NCI-H187 (cell line): ENCODE measurements at regions not wholly inside any gene's neighbourhood (a gene's known extent, or its start where the extent isn't known, plus 50 kb on each side); places are given as distances from the start of the nearest gene placed in this dataset.

Experiments used
- DNase-seq, 2 experiments: peaks; one replicate each; lab custom pipeline; 2025; lab: John Stamatoyannopoulos, UW

DNA sequence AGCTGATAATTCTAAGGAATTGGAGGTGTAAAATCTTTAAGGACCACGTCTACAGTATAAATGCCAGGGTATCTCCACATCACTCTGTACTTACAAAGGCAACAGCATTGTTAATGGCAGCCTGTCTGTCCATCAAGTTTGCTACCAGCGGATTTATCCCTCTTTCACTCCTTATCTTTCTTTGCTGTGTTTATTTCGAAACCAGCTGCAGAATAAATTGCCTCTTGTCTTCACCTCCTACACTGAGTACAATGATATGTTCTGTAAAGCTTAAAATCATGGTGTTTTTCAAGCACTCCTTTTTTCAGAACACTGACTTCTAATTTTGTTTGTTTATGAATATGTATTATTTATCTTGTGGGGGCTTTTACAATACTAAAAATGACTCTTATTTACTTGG, 1088.1 kb downstream of the NR2F1-AS1 start:
- no peak for DNase-seq

DNA sequence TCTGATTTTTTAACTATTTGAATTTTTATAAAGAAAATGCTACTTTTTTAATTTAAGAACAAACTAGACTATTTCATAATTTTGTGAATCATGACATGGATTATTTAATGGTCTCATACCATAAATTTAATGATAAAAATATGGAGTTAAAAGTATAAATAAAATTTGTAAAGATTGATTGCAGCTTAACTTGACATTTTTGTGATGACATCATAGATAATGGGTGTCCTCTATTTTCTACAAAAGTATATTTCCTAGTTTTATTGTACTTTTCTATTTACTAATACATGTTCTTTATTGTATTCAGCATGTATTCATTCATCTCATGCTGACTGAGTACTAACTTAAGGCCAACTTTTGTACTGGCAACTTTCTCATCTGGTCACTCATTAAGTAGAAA, 1096.5 kb downstream of the NR2F1-AS1 start:
- no peak for DNase-seq

DNA sequence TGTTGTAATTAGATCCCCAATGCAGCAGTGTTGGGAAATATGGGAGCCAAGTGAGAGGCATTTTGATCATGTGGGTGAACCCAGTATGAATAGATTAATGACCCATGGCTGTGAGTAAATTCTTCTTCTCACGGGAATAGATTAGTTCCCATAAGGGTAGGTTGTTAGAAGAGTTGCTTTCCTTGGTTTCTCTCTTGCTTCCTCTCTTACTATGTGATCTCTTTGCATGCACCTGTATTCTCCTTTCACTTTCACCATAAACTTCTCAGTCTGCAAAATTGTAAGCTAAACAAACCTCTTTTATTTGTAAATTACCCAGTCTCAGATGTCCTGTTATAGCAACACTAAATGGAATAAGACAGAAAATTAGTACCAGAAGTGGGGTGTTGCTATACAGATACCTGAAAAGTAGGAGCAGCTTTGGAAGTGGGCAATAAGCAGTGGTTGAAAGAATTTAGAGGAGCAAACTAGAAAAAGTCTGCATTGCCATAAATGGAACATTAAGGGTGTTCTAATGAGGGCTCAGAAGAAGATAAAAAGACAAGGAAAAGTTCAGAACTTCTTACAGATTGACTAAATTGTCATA, 1090.0 kb upstream of the ARRDC3 start:
- DNase-seq, result no peak

DNA sequence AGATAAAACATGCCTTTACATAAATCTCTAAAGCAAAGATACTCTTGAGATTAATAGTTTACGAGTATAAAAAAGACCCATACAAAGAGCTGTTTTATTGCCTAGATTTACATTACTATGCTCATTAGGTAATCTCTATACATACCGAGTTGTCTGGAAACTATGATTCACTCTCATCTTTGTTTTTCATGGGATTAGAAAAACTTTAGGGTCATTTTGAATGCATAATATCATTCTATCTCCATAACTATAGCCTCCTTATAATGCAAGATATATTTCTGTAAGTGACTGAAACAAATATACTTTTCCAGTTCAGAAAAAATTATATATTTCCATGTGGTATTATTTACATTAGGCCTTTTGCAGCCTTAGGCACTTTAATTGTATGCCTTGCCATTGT, 1088.7 kb upstream of the ARRDC3 start:
- DNase-seq, result no peak

DNA sequence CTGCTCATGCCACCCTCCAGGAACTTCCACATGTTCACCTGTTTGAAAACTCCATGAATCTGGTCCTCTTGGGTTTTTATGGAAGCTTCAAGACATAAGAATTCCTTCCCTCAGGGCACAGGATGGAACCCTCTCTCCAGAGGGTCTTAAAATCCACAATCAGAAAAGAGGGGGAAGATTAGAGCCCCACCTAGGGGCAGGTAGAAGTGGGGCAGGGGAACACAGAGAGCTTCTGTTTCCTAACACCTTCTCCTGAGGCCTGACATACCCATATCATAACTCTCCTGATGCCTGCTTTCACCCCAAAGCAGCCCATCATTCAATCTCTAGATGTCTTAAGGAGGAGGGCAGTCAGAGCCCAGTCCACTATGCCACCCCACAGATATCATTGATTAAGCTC, 1087.7 kb upstream of the ARRDC3 start:
- no peak for DNase-seq

DNA sequence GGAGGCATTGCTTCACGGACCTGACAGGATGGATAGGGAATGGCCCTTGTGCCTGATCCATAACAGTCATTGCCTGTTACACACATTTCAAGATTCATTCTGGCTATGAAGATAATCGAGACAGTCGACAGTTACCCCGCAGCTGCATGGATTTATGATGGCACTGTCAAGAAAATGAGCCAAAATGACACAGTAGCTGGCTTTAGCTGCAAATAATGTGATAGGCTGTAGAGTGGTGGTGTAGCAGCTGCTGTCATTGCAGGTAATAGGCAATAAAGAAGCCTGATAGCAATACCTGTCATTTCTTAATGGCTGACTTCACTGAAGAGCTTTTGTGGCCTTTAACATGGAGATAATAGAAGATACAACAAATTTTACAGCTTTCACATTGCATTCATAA, 1085.2 kb upstream of the ARRDC3 start:
- peak; percentile 2 to 28 for DNase-seq

DNA sequence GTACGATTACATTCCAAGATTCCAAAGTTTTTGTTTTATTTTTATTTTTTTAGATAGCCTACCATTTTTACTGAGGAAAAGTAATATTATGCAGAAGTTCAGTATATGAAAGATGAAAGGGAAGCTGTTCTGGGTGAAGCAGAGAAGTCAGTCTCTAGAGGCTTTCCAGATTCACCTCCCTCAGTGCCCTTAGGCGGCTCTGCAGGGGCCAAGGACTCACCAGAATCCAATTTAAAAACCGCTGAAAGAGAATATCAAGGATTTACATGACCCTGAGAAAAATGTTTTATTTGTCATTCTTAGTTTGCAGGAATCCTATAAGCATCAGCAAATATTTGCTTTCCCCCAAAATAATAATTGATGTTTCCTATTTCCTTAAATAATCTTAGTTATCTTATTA, 1084.6 kb upstream of the ARRDC3 start:
- no peak for DNase-seq

DNA sequence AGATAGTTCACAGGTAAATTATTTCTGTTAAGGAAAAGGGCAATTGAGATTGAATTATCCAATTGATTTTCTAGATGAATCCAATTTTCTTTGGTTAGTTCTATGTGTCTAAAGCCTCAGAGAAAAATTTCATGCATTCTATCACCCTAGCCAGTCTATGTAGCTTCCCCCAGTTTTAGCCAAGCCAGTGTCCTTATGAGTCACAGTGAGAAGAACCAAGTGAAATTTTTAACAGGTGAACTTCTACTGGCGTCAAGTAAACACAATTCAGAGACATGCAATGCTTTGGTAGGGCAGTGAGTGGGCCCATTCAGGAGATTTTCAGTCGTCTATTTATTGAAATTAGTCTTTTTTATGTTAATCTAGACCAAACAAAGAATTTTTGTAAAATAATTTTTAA, 1077.4 kb upstream of the ARRDC3 start:
- DNase-seq, result no peak

DNA sequence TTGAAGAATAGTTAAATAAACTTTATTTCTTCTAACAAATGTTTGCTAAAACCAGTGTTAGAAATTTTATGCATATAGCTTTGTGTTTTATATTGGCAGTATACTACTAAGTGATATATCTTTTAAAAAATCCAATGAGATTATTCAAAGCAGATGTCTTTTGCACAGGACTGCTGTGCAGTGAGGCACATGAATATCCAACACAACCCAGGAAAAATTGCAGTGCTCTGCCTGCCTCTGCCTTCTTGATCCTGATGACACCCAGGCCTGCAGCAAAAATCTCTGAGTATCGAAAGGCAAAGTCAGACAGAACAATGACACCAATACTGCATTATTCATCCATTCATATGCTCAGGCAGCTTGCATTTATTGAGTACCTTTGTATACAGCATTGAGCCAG, 1076.5 kb upstream of the ARRDC3 start:
- DNase-seq, result no peak

DNA sequence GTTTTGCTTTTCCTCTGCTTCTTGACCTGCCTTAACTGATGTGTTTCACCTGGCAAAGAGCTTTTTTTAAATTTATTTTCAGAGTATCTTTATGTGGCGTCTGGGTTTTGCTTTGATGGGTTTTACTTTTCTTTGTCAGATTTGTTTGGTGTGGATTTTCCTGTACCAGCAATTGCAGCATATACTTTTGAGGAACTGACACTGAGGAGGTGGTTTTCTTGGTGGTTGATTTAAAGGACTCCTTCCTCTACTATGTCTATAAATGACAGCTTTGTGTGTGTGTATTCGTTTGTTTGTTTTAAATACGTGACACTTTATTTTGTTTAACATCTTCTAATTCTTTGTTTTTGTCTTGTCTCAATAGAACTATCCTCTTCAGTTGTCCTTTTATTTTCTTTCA, 1071.9 kb upstream of the ARRDC3 start:
- DNase-seq, result no peak

DNA sequence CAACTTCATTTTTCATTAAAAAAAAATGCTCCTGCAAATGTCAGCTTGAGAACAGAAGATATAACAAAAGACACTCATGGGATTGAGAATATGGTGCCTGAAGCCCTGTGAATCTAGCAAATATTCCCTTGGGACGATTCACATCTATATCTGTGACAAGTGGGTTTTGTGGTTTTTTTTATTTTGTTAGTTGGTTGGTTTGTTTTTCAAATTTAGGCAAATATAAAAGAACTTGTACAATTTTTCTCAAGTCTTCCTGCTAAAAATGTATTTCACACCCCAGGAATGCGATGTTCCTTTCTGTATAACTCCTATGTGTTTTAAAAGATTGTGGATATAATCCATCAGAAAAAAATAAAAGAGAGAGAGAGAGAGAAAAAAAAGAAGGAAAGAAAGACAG, 1061.8 kb upstream of the ARRDC3 start:
- no peak for DNase-seq

DNA sequence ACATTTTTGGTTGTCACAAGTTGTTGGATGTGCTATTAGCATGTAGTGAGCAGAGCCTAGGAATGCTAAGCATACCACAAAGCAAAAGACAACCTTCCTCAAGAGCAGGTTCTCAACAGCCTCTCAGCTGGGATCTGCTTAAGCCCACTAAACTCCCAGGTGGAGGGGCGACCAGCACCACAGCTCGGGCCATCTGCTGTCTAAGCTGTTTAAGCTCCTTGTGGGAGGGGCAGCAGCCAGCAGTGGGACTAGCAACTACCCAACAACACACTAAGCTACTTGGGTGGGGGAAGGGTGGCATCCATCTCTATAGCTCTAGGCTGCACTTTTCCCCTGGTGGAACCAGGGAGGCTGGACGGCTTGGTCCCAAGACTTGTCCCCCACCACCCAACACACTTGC, 1052.7 kb upstream of the ARRDC3 start:
- no peak for DNase-seq

DNA sequence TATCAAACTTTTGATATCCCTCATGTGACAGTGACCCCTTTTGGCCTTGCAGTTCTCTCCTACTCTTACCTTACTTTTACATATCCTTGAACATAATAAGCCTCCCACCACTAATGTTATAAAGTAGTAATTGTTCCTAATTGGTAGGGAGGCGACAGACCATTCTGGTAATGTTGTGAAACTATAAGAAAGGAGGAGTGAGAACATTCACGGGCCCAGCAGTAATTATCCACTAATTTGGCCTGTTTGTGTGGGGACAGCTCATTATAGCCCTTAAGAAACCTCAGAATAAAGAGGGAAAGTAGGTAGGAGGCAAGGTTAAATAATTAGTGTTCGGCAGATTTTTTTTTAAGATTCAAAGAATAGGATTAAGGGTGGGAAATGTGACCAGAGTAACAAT, 1046.5 kb upstream of the ARRDC3 start:
- DNase-seq, result no peak

DNA sequence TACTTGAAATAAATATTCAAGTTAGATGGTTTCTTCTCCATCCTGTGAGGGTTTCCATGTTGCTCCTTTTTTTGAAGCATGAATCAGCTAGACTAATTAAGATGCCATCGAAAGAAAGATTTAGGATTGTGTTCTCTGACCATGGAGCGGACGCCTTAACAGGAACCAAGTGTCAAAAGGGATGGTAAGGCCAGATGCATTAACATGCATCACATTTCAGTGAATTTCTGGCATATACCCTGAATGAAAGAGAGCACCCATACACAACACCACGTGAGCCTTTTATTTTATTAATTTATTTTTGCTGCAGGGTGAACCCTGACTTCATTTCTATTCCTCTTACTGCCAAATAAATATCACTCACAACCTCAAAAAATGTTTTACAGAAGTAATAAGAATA, 1045.3 kb upstream of the ARRDC3 start:
- no peak for DNase-seq

DNA sequence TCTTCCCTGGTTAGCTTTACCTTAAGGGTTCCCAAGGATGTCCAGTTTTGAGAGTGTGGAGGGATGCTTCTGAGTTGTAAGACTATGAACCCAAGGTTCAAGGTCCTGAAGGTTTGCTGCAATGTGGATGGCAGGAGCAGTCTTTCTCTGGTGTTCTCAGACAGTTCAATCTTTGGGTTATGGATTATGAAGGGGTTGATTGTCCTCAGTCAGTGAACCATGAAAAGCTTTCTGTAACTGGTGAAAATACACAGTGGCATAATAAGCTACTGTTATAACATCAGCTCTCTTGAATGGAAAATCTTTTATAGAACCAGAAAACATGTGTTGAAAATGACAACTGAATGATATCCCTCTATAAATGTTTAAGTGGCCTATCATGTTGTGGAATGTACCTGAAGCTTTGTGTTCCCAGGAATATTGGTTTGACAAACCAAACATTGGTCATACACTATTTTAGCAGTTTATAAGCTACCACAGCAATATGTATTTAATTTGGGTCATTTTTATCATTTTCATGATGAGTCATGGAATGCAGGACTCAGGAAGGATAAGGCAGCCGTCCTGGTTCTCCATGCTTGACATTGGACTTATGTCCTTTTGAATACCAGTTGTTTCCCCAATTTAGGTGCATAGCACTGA, 1041.8 kb upstream of the ARRDC3 start:
- no peak for DNase-seq

DNA sequence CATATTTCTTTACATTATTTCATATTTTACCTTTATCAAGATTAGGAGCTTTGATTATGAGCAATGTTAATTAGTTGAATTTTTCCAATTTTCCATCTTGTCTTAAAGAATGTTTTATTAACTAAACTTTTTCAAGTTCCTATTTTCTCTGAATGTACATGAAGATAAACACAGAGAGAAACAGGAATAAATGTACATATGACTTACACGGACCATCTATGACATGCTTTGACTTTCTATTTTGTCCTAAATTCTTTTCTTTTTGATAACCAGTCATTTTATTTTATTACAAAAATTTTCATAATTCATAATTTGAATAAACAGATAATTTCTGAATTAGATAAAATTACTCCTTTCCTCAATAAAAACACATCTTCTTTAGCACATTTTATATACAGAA, 1038.8 kb upstream of the ARRDC3 start:
- DNase-seq, result no peak

DNA sequence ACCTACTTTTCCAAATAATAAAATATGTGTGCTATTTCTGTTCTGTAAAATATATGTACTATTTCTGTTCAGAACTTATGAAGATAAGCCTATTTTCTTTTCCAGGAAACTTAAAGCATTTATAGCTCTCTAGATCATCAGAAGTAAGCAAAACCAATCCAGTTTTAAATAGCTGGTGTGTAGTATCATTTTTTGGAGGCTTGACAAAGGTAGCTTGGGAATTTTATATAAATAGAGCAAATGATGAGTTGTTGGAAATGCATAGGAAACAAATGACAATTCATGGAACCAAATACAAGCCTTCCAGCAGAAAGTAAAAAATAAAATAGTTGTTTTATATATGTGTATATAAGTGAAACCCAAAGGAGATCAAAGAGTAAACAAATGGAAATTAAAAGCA, 1038.1 kb upstream of the ARRDC3 start:
- no peak for DNase-seq

DNA sequence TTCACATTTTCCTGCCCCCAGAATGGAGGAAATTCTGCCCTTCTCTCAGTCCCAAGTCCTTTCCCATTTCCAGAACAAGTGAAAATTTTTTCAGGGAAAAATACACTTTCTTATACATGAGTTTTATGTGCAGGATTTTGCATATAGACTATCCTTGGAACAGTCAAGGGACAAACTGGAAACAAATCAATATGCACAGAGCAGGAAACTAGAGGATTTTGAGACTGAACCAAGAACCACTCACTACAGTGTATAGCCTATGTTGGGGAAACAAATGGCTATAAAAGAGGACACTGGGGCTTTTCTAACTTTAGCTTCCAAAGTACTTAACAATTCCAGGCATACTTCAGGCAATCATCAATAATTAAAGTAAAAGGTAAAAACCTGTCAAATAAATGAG, 1036.1 kb upstream of the ARRDC3 start:
- no peak for DNase-seq

DNA sequence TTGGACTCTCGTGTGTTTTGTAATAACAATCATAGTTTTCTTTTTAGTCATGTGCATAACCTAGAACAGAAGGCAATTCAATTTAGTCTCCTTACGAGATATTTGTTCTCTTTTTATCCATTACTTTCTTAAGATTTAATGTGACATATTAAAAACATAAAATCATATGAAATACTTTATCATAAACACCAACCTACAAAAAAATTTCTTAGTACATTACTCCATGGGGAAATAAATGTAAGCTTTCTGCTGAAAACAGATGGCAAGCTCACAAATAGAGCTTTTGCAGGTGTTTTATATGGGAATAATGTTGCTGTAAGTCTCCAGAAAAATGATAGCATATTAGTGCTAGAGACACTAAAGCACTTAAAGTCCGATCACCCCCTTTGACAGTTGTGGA, 1035.2 kb upstream of the ARRDC3 start:
- DNase-seq, result no peak

DNA sequence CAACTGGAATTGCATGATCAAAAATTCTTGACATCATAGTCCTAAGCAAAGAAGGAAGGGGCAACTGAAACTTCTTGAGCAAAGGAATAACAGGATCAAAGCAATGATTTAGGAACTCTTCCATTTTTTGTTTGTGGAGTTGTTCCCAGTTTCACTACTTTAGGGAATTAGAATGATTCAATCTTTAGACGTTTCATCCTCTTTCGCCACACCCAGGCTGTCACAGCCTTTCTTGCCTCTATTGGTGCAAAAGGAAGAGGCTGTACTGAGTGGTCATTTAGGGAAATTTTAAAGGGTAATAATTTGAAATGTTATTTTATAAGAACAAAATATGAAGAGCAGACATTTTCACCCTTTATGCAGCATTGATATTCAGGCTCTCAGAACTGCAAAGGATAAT, 1026.0 kb upstream of the ARRDC3 start:
- no peak for DNase-seq

DNA sequence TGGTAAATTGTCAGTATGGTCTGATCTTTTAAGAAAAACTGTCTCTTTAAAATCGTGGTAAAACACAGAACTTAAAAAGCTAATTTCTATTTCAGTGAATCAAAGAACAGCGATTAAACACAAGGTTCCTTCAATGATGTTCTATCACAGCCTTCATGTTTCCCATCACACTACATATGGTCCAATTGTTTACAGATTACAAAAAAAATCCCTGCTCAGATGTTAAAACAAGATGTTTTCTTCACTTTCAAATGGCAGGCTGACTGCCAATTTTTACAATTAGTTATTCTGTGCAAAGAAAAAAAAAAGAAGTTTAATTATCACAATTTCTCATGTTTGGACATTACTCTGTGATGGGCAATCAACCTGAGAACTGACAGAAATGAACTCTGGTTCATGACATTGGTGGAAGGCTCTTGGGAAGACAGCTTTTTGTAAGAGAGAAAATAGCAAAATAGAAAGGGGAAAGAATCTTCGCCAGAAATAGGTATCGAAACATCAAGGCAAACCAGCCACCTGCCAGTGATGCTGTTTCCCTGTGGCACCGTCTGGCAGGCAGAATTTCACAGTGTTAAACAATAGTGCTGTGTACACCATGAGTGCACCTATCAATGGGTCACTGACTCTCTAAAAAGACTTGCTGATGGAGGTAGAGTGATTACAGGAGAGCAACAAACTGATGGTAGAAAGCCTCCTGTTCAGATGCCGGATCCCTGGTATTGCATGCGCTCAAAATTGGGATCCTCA, 1020.0 kb upstream of the ARRDC3 start:
- peak; percentile 22 to 66 for DNase-seq

DNA sequence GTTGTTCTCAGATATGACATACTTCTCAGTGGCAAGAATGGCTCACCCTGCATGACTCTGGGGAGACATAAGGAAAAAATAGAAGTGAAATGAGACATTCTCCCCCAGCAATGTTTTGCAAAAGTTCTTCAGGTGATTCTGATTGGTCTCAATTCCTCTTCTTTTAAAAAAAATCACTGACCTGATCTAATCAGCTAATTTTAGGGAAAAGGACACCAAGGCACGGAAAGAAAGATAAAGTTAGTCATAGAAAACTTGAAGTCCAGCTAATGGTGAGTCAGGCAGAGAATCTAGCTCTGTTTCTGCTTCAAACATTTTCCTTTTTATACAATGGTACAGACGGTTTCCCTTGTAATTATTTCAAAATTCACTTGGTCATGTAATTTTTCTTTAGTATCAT, 1018.9 kb upstream of the ARRDC3 start:
- no peak for DNase-seq

DNA sequence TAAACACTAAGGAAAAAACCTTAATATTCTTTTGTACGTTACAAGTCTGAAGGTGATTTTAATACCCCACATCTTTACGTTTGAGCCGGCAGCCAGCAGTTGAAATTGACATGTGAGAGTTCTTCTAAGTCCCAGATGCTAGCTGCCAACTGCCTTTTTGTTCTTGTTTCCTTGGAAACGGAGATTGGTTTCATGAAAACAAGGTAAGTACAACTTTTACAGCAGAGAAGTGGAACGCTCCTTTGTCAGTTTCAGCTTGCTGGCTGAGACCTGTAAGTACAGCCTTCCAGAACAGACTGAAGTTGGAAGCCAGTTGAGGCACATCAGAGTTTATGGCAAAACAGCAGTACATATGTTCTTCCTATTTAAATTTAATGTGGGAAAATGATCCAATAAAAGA, 1018.4 kb upstream of the ARRDC3 start:
- DNase-seq, result no peak

DNA sequence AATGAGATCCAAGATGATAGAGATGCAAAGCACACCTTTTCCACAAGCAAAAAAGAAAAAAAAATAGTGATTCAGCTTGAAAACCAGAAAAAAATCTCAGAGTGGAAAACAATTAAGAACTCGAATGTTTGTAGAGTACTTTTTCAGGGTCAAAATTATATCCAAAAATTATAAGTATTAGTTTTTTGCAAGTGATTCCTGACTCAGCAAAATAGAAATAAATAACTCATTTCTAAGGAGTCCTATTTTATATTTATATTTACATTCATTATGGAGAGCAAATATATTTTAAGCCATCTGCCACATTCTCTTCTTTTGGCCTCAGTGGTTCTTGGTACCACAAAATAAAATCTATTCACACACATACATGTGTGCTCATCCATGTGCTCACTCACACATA, 1011.8 kb upstream of the ARRDC3 start:
- DNase-seq, result no peak
